ENCODE measurements at regions not wholly inside any gene's neighbourhood (a gene's known extent, or its start where the extent isn't known, plus 50 kb on each side); places are given as distances from the start of the nearest gene placed in this dataset.

DNA sequence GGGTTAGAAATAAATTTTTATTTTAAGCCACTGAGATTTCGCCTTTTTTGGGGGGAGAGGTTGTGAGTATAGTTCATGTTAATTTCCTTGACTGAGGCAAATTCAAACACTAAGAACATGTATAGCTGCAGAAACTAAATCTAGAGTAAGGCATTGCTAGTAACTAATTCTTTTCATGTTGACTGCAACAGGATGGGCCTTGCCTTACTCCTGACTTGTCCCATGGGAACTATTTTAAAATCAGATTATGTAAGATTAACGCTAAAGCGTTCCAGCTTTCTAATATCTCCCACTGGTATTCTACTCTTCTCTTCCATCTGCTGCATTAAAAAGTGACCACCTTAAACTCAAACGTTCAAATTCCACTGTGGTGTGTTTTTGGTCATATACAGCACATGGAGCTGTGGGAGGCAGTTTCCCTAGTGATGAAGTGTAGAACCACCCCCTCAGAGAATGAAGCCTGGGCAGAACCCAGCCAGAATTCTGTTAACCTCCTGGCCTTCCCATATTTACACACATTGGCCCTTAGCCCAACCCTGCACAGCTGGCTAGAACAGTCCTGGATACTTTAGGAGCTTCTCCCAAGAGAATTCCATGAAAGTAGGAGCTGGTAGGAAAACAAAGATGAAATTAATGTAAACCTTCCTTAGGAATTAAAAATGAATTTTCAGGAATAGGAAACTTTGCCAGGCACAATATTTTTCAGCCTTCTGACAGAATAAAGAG is 687.8 kb downstream of the SLC4A3 start:
- DNase-seq (ENCODE audit: low spot score) (no peak), ATAC-seq (peak; percentile 53)
- intact Hi-C loops (cut with DNase I): no loop called here

DNA sequence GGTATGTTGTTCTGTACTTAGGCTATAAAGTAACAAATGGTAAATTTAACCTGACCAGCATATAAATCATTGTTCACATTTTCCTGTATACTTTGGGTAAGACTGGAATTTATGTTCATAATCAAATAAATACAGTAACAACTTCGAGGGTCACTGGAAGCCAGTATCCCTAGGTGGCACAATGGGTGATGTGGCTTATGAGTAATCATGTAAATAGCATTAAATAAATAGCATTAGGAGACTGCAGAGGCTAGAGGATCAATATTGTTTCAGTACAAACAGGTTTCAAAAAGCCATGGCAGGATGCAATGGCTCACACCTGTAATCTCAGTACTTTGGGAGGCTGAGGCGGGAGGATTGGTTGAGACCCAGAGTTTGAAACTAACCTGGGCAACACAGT is 690.6 kb downstream of the SLC4A3 start:
- ATAC-seq: no peak
- DNase-seq (ENCODE audit: low spot score): no peak

DNA sequence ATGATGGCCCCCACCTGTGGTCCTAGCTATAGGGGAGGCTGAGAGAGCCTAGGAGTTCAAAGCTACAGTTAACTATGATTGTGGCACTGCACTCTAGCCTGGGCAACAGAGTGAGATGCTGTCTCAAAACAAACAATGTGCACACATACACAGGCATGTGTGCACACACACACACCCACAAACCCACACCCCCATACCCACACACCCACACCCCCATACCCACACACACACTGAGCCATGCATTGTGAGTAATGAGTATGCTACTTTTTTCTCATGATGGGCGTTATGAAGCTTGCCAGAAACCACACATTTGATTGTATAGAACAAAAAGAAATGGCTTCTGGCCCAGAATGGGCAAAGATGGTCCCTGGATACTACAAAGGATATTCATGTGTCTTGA is 691.1 kb downstream of the SLC4A3 start:
- ATAC-seq: no peak
- intact Hi-C loops (cut with DNase I): no loop called here
- no peak for DNase-seq (ENCODE audit: low spot score)

More for the DNA sequence above, 690.6 kb downstream of the SLC4A3 start:
- intact Hi-C loops (cut with DNase I): no loop called here

GRCh38 chr2:220320326-220320725 is 692.9 kb downstream of the SLC4A3 start:
- intact Hi-C loops (cut with DNase I): no loop called here
- ATAC-seq: no peak

DNA sequence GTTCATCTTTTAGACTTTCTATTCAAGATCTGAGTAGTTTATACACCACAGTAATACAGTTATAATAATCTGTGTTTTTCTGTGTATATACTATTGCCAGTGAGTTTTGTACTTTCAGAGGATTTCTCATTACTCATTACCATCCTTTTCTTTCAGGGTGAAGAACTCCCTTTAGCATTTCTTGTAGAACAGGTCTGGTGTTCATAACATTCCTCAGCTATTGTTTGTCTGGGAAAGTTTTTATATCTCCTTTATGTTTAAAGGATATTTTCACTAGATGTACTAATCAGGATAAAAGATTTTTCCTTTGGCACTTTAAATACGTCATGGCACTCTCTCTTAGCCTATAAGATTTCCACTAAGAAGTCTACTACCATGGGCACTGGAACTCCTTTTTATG is 705.5 kb downstream of the SLC4A3 start:
- no peak for DNase-seq (ENCODE audit: low spot score)
- ATAC-seq: no peak
- intact Hi-C loops (cut with DNase I): no loop called here

More at GRCh38 chr2:220320326-220320725, 692.9 kb downstream of the SLC4A3 start:
- no peak for DNase-seq (ENCODE audit: low spot score)

DNA sequence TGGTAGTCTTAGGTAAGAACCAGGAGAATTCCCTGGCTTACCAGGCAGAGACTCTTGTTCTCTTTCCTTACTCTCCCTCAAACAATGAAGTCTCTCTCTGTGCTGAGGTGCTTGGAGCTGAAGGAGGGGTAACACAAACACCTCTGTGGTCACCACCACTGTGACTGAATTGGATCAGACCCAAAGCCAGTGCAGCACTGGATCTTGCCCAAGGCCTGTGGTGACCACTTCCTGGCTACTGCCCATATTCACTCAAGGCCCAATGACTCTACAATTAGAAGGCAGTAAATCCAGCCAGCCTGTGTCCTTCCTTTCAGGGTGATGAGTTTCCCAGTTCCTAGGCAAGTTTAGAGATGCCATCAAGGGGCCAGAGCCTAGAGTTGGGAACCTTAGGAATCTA is 706.8 kb downstream of the SLC4A3 start:
- intact Hi-C loops (cut with DNase I): no loop called here
- DNase-seq (ENCODE audit: low spot score): no peak
- no peak for ATAC-seq

DNA sequence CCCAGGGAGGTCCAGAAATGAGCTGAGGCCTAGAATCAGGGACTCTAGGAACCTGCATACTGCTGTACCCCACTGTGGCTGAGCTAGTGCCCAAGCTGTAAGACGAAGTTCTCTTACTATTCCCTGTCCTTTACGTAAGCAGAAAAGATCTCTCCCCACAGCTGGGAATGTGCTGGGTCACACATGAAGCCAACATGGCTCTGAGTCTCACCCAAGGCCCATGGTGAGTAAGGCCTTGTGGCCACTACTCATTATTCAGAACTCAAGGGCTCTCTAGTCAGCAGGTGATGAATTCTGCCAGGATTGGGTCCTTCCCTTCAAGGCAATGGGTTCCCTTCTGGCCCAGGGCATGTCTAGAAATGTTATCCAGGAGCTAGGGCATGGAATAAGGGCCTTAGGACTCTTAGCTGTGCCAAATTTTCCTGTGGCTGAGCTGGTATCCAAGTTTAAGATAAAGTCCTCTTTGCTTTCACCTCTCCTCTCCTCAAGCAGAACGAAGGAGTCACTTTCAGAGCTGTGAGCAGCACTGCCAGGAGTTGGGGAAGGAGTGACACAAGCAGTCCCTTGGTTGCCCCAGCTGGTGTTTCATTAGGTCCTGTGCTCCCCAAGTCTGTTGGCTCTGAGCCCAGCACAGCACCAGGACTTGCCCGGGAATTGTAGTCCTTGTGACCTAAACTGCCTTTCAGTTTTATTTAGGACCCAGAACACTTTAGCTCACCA is 707.6 kb downstream of the SLC4A3 start:
- DNase-seq (ENCODE audit: low spot score): no peak
- ATAC-seq: no peak
- intact Hi-C loops (cut with DNase I): no loop called here

DNA sequence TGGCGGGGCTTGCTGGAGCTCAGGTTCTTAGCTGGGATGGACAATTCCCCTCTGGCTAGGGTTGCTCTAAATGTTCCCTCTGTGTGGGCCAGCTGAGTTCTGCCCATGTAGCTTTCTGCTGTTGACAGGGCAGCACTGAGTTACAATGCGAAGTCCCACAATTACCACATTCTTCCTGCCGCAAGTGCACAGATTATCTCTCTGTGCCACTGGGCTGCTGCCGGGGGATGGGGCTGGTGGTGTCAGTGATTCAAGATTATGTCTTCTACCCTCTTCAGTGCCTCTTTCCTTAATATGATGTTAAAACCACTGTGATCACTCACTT is 708.1 kb downstream of the SLC4A3 start:
- no peak for DNase-seq (ENCODE audit: low spot score)
- no peak for ATAC-seq

DNA sequence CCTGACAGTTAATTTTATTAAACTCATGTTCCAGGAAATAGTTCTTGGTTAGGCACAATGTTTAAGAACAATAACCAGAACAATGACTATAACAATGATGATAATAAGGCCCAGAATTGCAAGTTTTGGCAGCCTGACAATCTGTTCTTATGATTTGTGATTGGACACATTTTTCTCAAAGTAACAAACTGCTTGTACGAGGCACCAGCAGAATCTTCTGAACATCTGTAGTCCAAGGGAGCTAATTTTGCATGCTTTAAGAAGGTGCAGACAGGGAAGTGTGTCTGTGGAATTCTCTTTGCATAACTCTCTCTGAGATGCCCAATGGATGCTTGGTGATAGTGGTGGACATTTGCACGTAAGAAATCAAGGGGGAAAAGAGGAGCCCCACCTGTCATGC is 709.3 kb downstream of the SLC4A3 start:
- ATAC-seq (no peak), DNase-seq (ENCODE audit: low spot score) (no peak)
- intact Hi-C loops (cut with DNase I): no loop called here

More for the DNA sequence above, 708.1 kb downstream of the SLC4A3 start:
- intact Hi-C loops (cut with DNase I): no loop called here

DNA sequence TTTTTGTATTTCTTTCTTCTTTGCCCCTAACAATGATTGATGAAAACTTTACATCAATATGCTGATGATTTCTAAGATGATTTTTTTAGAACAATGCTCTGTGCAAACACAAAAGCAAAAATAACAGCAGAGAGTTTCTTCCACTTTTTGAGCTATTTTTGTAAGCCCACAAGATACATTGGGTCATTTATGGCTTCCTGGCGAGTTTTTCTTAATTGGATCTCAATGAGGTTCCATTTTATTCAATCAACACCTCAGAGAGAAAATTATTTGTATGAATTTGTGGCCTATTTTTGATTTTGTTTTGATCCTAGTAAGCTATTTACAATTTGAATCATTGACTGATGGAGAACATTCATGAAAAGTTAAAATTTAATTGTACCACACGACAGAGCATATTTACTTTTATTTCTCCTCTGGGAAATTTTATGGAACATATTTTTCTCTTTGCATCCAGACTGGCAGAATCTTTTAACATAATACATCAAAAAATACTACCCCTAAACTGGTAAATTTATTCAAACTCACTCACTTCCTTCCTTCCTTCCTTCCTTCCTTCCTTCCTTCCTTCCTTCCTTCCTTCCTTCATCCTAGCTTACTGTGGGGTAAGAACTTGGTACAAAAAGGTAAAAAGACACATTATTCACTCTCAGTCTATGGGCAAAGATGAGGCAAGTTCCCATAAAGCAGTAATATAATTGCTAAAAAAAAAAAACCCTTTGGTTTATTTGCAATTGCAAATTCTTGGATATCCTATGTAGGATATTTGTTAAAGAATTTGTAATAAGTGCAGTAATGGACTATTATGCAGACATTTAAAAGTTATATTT is 710.4 kb downstream of the SLC4A3 start:
- DNase-seq (ENCODE audit: low spot score): no peak
- intact Hi-C loops (cut with DNase I): no loop called here
- no peak for ATAC-seq

DNA sequence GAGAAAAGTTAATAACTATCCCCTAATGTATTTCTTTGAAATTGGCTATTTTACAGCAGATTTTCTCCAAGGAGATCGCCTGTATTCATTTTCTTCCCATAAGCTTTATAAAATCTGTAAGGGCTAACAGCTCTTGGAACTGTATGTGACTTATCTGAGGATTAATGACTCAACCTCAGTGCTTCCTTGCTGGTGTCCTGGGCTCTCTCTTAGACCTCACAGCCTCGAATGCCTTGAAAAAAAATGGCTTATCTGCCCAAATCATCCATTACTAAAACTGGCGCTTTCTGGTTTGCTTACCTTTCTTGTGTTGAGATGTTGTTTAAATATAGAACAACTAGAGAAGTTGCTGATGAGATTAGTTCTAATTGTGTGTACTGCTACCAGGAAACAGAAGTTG is 713.6 kb downstream of the SLC4A3 start:
- intact Hi-C loops (cut with DNase I): no loop called here
- ATAC-seq (no peak), DNase-seq (ENCODE audit: low spot score) (no peak)

DNA sequence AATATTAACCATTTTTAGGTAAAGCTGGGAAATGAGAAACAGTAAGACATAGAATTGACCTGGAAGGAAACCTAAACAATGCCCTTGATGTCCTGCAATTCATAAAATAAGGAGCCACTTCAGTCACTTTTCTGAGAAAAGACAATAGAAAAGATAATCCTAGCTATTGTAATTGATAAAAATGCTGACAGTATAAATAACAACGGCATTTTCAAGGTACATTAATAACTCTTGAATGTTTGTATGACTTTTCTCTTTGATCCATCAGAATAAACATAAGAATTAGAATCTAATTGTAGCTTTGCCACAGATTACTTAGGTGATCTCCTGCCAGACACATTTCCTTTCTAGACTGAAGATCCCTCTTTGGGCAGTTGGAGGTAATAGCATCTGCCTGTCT is 719.5 kb downstream of the SLC4A3 start:
- intact Hi-C loops (cut with DNase I): no loop called here
- ATAC-seq: no peak
- DNase-seq (ENCODE audit: low spot score): no peak

DNA sequence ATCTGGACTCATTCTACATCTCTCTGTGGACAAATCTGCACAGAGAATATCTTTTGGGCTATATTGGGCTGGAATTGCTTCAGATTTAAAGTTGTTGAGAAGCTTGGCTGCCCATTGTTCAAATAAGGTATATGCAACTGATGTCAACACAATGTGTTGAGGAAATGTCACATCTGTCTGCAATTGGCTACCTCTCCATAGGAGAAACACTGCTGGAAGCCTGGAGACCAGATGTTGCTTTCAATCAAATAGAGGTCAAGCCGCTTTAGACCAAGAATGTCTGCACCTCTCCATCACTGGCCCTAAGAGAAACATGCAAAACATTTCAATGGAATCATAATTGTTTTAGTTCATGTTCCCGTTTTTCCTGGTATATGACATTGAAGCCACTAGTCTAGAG is 720.2 kb downstream of the SLC4A3 start:
- DNase-seq (ENCODE audit: low spot score): no peak
- intact Hi-C loops (cut with DNase I): no loop called here
- ATAC-seq: no peak

- intact Hi-C loops (cut with DNase I): no loop called here
- ATAC-seq (no peak), DNase-seq (ENCODE audit: low spot score) (no peak)
Measured at GRCh38 chr2:220348206-220348605, 720.8 kb downstream of the SLC4A3 start.

GRCh38 chr2:220353897-220354296 is 726.5 kb downstream of the SLC4A3 start:
- no peak for ATAC-seq
- DNase-seq (ENCODE audit: low spot score): no peak
- intact Hi-C loops (cut with DNase I): no loop called here

GRCh38 chr2:220356076-220356475 is 728.6 kb downstream of the SLC4A3 start:
- intact Hi-C loops (cut with DNase I): no loop called here
- DNase-seq (ENCODE audit: low spot score) (no peak), ATAC-seq (no peak)

DNA sequence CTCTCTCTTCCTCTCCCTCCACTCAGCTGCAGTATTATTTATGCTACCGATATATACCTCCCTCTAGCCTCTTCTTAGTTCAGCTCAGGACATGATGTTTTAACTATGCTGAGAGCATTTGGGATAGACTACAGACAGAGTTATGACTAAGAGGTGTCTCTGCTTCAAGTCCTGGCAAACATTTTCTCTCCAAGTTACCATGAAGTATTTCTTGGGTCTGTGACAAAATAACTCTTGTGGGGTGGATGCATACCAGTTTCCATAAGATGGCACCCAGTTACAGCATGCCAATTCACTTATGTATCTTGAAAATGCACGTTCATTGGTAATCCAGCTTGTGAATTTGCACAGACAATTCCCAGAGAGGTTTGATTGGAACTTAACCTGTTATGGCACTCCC is 737.6 kb downstream of the SLC4A3 start:
- no peak for DNase-seq (ENCODE audit: low spot score)
- intact Hi-C loops (cut with DNase I): no loop called here
- ATAC-seq: no peak

GRCh38 chr2:220366765-220367164 is 739.3 kb downstream of the SLC4A3 start:
- DNase-seq (ENCODE audit: low spot score): no peak
- no peak for ATAC-seq
- intact Hi-C loops (cut with DNase I): no loop called here

- no peak for ATAC-seq
- intact Hi-C loops (cut with DNase I): no loop called here
- DNase-seq (ENCODE audit: low spot score): no peak
Measured at GRCh38 chr2:220370764-220371163, 743.3 kb downstream of the SLC4A3 start.

- ATAC-seq (no peak), DNase-seq (ENCODE audit: low spot score) (no peak)
- intact Hi-C loops (cut with DNase I): no loop called here
Measured at GRCh38 chr2:220371211-220371610, 743.8 kb downstream of the SLC4A3 start.
